Muscle layer of colon (tissue), 2 donors: ENCODE measurements at regions not wholly inside any gene's neighbourhood (a gene's known extent, or its start where the extent isn't known, plus 50 kb on each side); places are given as distances from the start of the nearest gene placed in this dataset.
"Not testable (repeated sequence)": the region's sequence is repeated elsewhere in the genome, so short reads cannot be mapped to it uniquely, and the experiment has no call there.

Experiments
- H3K27ac ChIP-seq: one replicate; pipeline ENCODE4 v1.7.0; 2013; ENCODE audit warnings: low read depth, mild to moderate bottlenecking, low read length, moderate library complexity
- H3K27me3 ChIP-seq, 2 donors: one replicate each; pipeline ENCODE4 v1.7.0; 2013; ENCODE audit warnings: low read length in 2 of 2, mild to moderate bottlenecking in 2 of 2; ENCODE audit not compliant: insufficient read depth in 2 of 2, control insufficient read depth in 1 of 2
- H3K36me3 ChIP-seq: one replicate; pipeline ENCODE4 v1.7.0; 2013; ENCODE audit warnings: mild to moderate bottlenecking, low read length; ENCODE audit not compliant: insufficient read depth
- H3K4me1 ChIP-seq: one replicate; pipeline ENCODE4 v1.7.0; 2013; ENCODE audit warnings: mild to moderate bottlenecking, low read length; ENCODE audit not compliant: insufficient read depth
- H3K4me3 ChIP-seq, 2 donors: one replicate each; pipeline ENCODE4 v1.7.0; 2013; ENCODE audit warnings: low read length in 2 of 2, low read depth in 1 of 2, mild to moderate bottlenecking in 1 of 2, moderate library complexity in 1 of 2
- H3K9ac ChIP-seq: one replicate; pipeline ENCODE4 v1.7.0; 2013; ENCODE audit warnings: low read length
- H3K9me3 ChIP-seq: one replicate; pipeline ENCODE4 v1.7.0; 2013; ENCODE audit warnings: mild to moderate bottlenecking, low read length
- donor health status: abdominal sarcoma.
- donor health status: Adenocarcinoma of cecum.

DNA sequence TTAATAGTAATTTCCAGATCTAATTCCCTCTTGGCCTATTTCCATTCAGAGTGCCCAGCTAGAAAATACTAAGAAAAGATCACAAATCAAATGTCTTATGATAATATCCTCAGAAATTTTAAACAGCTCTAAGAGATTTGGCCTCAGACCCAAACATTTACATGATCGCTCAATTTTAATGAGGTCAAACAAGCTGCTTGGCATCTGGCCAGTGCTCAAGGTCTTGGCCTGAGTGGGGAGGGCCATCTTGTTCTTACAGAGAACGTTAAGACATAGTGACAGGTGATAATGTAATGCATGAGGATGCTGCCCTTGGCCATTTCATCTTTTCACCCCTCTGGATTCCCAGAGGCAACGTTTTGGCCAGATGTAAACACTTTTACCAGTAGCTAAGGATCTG, 159.2 kb upstream of the SLC7A11 start:
- H3K36me3 ChIP-seq: no peaks in the 10 kb centered on the region

GRCh38 chr4:138400543-138400942, 158.4 kb upstream of the SLC7A11 start:
- no peak overlapping the region for H3K27ac ChIP-seq
- peaks cover 10% of the 10 kb centered on the region for H3K4me1 ChIP-seq
- H3K9ac ChIP-seq: no peak overlapping the region
- H3K27me3 ChIP-seq: no peaks in the 10 kb centered on the region
- H3K36me3 ChIP-seq: no peaks in the 10 kb centered on the region
- no peaks in the 10 kb centered on the region for H3K9me3 ChIP-seq
- H3K4me3 ChIP-seq: no peak overlapping the region

More for the DNA sequence above, 159.2 kb upstream of the SLC7A11 start:
- no peak overlapping the region for H3K9ac ChIP-seq
- H3K27ac ChIP-seq: no peak overlapping the region
- H3K4me1 ChIP-seq: peaks cover 12% of the 10 kb centered on the region
- H3K27me3 ChIP-seq: no peaks in the 10 kb centered on the region
- no peak overlapping the region for H3K4me3 ChIP-seq
- no peaks in the 10 kb centered on the region for H3K9me3 ChIP-seq

GRCh38 chr4:138400066-138400465, 157.9 kb upstream of the SLC7A11 start:
- no peak overlapping the region for H3K4me3 ChIP-seq
- H3K9ac ChIP-seq: no peak overlapping the region
- H3K9me3 ChIP-seq: no peaks in the 10 kb centered on the region
- H3K36me3 ChIP-seq: no peaks in the 10 kb centered on the region
- no peaks in the 10 kb centered on the region for H3K27me3 ChIP-seq
- no peak overlapping the region for H3K27ac ChIP-seq
- H3K4me1 ChIP-seq: peaks cover 6% of the 10 kb centered on the region

DNA sequence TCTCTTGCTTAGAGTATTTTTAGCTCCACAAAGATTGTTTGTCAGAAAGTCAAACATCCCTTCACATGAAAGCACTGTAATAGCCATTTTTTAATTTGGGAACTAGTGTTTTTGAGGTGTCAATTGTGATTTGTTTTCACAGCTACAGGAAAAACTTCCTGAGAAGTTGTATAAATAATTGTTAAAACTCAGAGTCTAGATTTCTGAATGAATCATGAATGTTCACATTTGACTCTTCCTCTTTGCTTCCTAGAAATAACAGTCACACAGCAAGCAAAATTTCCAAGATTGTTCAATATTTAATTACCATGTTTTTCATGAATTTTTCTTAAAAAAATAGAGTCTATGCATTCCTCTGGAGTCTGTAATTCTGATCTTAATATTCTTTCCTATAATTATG, 156.9 kb upstream of the SLC7A11 start:
- no peaks in the 10 kb centered on the region for H3K27me3 ChIP-seq
- peaks cover 5% of the 10 kb centered on the region for H3K4me1 ChIP-seq
- no peak overlapping the region for H3K4me3 ChIP-seq
- no peaks in the 10 kb centered on the region for H3K36me3 ChIP-seq
- no peak overlapping the region for H3K27ac ChIP-seq
- H3K9me3 ChIP-seq: no peaks in the 10 kb centered on the region
- no peak overlapping the region for H3K9ac ChIP-seq

DNA sequence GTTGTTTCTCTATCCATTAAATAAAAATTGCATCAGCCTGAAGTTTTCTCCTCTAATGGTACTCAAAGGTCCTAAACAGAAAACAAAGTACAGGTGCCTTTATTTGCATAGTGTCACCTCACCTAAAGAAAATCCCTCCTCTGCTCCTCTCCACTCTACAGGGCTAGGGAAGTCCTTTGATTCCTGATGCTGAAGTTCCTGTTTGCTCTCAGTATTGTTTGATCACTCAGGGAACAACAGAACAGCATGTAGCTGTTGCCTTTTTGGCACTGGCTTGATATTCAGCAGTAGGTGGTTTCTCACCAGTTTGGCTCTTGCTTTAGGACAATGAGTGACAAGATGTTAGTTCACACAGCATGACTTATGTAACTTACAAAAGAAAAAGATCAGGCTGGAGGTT, 156.2 kb upstream of the SLC7A11 start:
- Histone ChIP-seq H3K9ac (no peak overlapping the region), H3K36me3 (no peaks in the 10 kb centered on the region), H3K27ac (no peak overlapping the region), H3K4me3 (no peak overlapping the region), H3K27me3 (no peaks in the 10 kb centered on the region), H3K4me1 (peaks cover 5% of the 10 kb centered on the region), H3K9me3 (no peaks in the 10 kb centered on the region)

DNA sequence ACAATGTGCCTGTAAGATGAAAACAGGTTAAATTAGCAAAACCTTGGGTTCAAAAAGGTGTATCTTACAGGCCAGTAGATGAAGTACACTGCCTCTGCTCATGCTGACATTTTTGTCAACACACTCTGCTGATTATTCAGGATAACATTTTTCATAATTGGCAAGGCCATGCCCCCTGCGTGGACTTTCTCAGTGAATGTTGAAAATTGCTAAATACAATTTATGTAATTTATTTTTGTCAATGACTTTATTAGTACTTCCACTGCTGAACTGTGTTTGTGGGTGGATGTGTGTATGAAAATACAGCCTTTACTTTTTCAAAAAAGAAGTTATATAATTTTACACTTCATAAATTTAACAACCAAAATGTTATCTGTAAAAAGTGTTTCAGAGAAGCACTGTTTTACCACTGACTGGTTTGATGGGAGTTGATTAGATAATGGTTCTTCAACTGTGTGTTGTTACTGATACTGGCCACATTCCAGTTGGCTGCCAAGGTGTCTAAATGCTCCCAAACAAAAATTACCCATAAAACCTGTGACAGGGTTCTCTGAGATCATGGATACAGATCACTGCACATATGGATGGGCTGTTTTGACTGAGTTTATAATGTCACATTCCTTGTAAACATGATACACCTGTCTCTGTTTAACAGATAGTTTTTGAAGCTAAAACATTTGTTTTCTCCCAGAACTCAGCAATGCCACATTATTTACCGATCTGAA, 151.9 kb upstream of the SLC7A11 start:
- no peaks in the 10 kb centered on the region for H3K9me3 ChIP-seq
- no peaks in the 10 kb centered on the region for H3K36me3 ChIP-seq
- no peak overlapping the region for H3K4me3 ChIP-seq
- no peaks in the 10 kb centered on the region for H3K27me3 ChIP-seq
- no peak overlapping the region for H3K27ac ChIP-seq
- H3K9ac ChIP-seq: no peak overlapping the region
- no peaks in the 10 kb centered on the region for H3K4me1 ChIP-seq

DNA sequence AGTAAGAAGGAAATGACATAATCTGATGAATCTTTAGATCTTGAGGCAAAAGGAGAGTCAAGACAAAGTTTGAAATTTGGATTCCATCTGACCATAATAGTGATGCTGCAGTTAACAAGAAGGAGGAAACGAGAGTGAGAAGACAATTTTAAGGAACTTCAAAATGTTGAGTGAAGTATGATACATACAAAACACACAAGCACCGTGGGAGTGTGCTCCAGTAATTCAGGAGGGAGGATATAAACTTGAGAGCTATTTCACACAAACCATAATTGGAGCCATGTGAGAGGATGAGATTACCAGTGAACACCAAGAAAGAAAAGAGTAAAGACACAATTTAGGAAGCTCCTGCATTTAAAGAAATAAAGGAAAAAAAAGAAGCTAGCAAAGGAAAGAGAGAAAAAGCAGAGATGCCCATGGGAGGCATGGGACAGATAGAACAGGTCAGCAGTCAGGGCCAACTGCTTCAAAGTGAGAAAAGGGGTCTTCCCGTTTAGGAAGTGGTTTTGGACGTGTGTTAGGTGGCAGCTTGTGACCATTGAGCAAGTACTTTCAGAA, 150.7 kb upstream of the SLC7A11 start:
- Histone ChIP-seq H3K27me3 (no peaks in the 10 kb centered on the region), H3K4me3 (no peak overlapping the region), H3K4me1 (no peaks in the 10 kb centered on the region), H3K9ac (no peak overlapping the region), H3K36me3 (no peaks in the 10 kb centered on the region), H3K27ac (no peak overlapping the region), H3K9me3 (no peaks in the 10 kb centered on the region)

GRCh38 chr4:138389976-138390685, 148.0 kb upstream of the SLC7A11 start:
- Histone ChIP-seq H3K27me3 (no peaks in the 10 kb centered on the region), H3K4me1 (no peaks in the 10 kb centered on the region), H3K9ac (no peak overlapping the region), H3K27ac (no peak overlapping the region), H3K36me3 (no peaks in the 10 kb centered on the region), H3K9me3 (no peaks in the 10 kb centered on the region), H3K4me3 (no peak overlapping the region)

DNA sequence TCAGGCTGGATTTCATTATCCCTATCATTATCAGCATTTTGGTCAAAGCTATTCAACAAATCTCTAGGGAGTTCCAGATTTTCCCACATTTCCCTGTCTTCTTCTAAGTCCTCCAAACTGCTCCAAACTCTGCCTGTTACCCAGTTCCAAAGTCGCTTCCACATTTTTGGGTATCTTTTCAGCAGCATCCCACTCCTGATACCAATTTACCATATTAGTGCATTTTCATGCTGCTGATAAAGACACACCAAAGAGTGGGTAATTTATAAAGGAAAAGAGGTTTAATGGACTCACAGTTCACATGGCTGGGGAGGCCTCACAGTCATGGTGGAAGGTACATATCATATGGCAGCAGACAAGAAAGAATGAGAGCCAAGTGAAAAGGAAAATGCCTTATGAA, 132.8 kb upstream of the SLC7A11 start:
- Histone ChIP-seq H3K27me3 (no peaks in the 10 kb centered on the region), H3K9me3 (no peaks in the 10 kb centered on the region), H3K4me1 (no peaks in the 10 kb centered on the region), H3K9ac (no peak overlapping the region), H3K4me3 (no peak overlapping the region), H3K27ac (no peak overlapping the region), H3K36me3 (no peaks in the 10 kb centered on the region)

GRCh38 chr4:138367942-138368341, 125.8 kb upstream of the SLC7A11 start:
- Histone ChIP-seq H3K9ac (no peak overlapping the region), H3K9me3 (no peaks in the 10 kb centered on the region), H3K4me1 (no peaks in the 10 kb centered on the region), H3K36me3 (no peaks in the 10 kb centered on the region), H3K4me3 (no peak overlapping the region), H3K27me3 (no peaks in the 10 kb centered on the region), H3K27ac (no peak overlapping the region)

DNA sequence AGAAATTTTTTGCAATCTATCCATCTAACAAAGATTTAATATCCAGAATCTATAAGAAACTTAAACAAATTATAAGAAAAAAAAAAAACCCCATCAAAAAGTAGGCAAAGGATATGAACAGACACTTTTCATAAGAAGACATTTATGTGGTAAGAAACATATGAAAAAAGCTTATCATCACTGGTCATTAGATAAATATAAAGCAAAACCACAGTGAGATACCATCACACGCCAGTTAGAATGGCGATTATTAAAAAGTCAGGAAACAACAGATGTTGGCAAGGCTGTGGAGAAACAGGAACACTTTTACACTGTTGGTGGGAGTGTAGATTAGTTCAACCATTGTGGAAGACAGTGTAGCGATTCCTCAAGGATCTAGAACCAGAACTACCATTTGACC, 110.3 kb upstream of the SLC7A11 start:
- not testable (repeated sequence) for H3K4me3 ChIP-seq, H3K27ac ChIP-seq, H3K9ac ChIP-seq, H3K36me3 ChIP-seq, H3K9me3 ChIP-seq, H3K27me3 ChIP-seq, H3K4me1 ChIP-seq
